ENCODE measurements at regions not wholly inside any gene's neighbourhood (a gene's known extent, or its start where the extent isn't known, plus 50 kb on each side); places are given as distances from the start of the nearest gene placed in this dataset.
"Not testable (repeated sequence)": the region's sequence is repeated elsewhere in the genome, so short reads cannot be mapped to it uniquely, and the experiment has no call there.

DNA sequence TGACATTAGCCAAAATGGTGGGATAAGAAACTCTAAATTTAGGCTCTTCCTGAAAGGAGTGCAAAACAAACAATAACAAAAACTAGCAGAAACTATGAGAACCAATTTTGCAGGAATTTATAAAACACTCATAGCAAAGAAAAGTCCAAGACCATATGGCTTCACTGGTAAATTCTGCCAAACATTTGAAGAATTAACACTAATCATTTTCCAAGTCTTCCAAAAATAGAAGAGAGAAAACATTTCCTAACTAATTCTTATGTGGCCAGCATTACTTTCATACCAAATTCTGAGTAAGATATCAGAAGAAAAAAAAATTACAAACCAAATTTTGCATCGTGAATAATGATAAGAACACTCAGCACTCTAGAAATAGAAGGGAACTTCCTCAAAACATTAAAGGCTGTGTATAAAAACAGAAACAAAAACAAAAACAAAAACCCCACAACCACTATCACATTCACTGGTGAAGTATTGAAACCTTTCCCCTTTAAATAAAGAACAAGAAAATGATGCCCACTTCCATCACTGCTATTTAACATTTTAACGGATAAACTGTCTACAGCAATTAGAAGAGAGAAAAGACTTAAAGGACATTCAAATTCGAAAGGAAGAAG lies 524.3 kb upstream of the GALNTL6 start:
- no peak for DNase-seq (ENCODE audit: low read depth, low spot score)
- Histone ChIP-seq H3K27ac (ENCODE audit: low read length) (no peak overlapping the region), H3K4me1 (ENCODE audit: control insufficient read depth, insufficient read depth, low read length) (no peaks in the 10 kb centered on the region), H3K27me3 (ENCODE audit: control insufficient read depth, insufficient read depth, low read length) (no peaks in the 10 kb centered on the region), H3K4me3 (ENCODE audit: low read length) (no peak overlapping the region), H3K36me3 (ENCODE audit: control insufficient read depth, insufficient read depth, low read length) (no peaks in the 10 kb centered on the region), H3K9me3 (ENCODE audit: control insufficient read depth, insufficient read depth, low read length) (no peaks in the 10 kb centered on the region)
- no CpG with 5 or more reads among the region's 3 CpGs for WGBS (ENCODE audit: insufficient coverage, insufficient read length)

DNA sequence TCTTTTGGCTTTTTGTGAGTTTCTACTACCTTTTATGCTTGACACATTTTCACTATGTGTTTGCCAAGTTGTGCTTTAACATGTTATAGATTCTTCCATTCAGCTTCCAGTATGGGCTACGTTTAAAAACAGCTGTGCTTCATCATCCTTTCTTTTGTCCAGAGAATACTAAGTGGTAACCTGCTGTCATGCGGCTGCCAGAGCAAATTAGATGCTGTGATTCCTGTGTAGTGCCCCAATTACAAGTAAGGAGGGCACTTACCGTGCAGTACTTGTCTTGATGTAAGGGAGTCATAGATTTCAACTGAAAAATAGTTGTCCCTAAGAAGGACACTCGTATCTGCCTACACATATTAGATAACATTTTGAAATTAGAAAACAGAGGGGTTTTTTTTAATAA lies 531.8 kb upstream of the GALNTL6 start:
- H3K36me3 ChIP-seq (ENCODE audit: control insufficient read depth, insufficient read depth, low read length): no peaks in the 10 kb centered on the region
- DNase-seq (ENCODE audit: low read depth, low spot score): no peak
- no CpG with 5 or more reads among the region's 4 CpGs for WGBS (ENCODE audit: insufficient coverage, insufficient read length)

DNA sequence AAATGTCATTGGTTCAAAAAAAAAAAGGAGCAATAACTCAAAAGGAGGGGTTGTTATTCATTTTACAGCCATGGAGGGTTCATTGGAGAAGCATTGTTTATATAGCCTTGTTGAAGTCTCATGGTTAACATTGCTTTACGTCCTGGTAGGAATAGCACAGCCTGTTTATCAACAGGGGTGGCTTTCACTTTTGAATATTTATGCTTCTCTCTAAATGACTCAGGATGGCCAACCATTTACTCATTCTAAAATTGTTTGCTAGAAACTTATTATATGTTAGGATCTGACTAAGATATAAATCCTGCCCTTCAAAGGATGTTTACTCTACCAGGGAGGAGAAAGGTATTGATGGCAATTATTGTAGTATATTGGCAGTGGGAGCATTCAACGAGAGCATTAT lies 534.1 kb upstream of the GALNTL6 start:
- Histone ChIP-seq H3K4me3 (ENCODE audit: low read length) (no peak overlapping the region), H3K27ac (ENCODE audit: low read length) (no peak overlapping the region), H3K4me1 (ENCODE audit: control insufficient read depth, insufficient read depth, low read length) (no peaks in the 10 kb centered on the region), H3K9me3 (ENCODE audit: control insufficient read depth, insufficient read depth, low read length) (no peaks in the 10 kb centered on the region), H3K36me3 (ENCODE audit: control insufficient read depth, insufficient read depth, low read length) (no peaks in the 10 kb centered on the region), H3K27me3 (ENCODE audit: control insufficient read depth, insufficient read depth, low read length) (no peaks in the 10 kb centered on the region)
- WGBS (ENCODE audit: insufficient coverage, insufficient read length): no CpG with 5 or more reads among the region's 2 CpGs
- DNase-seq (ENCODE audit: low read depth, low spot score): no peak

More for the DNA sequence above, 531.8 kb upstream of the GALNTL6 start:
- H3K27me3 ChIP-seq (ENCODE audit: control insufficient read depth, insufficient read depth, low read length): no peaks in the 10 kb centered on the region
- no peak overlapping the region for H3K4me3 ChIP-seq (ENCODE audit: low read length)
- H3K27ac ChIP-seq (ENCODE audit: low read length): no peak overlapping the region
- no peaks in the 10 kb centered on the region for H3K4me1 ChIP-seq (ENCODE audit: control insufficient read depth, insufficient read depth, low read length)
- H3K9me3 ChIP-seq (ENCODE audit: control insufficient read depth, insufficient read depth, low read length): no peaks in the 10 kb centered on the region

DNA sequence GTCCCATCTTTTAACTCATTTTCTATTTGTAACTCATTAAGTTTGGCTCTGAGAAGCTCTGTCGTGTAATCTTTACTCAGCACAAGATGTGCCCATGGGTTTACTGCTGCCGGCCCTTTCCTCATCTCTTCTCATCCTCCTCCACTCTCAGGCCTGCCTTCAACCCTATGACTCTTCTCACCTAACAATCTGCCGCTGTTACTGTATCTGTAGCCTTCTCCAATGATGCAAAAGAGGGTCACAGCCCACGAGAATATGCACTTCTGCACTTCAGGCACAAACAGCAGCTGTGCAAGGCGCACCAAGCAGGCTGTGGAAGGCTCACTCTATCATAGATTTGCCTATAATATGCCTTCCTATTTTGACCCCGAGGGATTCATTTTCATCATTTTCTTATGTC lies 546.5 kb upstream of the GALNTL6 start:
- H3K27ac ChIP-seq (ENCODE audit: low read length): no peak overlapping the region
- no CpG with 5 or more reads among the region's 6 CpGs for WGBS (ENCODE audit: insufficient coverage, insufficient read length)

DNA sequence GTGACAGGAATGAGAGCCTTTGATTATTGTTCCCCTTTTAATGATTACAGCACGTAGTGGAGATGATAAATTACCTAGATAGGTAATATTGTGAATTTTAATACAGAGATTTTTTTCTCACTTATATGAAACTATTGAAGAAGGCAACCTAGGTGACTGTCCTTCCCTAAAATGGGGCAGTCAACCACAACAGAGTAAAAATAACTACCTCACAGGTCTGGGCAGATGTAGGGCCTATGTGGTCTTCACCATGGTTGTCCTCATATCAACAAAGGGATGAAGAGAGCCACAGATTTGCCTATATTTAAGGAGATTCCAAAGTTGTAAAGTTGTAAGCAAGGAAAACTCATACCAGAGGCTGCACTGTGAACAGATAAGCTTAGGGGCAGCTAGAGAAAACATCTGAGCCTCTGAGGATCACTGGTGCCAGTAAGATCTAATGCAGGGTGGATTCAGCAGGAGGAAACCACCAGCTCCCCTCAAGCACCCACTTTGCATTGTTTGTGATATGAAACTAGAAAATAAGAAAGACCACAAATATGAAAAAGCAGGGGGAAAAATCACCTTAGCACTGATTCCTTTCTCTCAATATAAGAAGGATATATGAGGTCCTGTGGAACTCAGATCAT lies 547.9 kb upstream of the GALNTL6 start:
- no peaks in the 10 kb centered on the region for H3K27me3 ChIP-seq (ENCODE audit: control insufficient read depth, insufficient read depth, low read length)
- DNase-seq (ENCODE audit: low read depth, low spot score): no peak
- H3K36me3 ChIP-seq (ENCODE audit: control insufficient read depth, insufficient read depth, low read length): no peaks in the 10 kb centered on the region
- no peaks in the 10 kb centered on the region for H3K4me1 ChIP-seq (ENCODE audit: control insufficient read depth, insufficient read depth, low read length)
- H3K27ac ChIP-seq (ENCODE audit: low read length): no peak overlapping the region
- no peaks in the 10 kb centered on the region for H3K9me3 ChIP-seq (ENCODE audit: control insufficient read depth, insufficient read depth, low read length)
- H3K4me3 ChIP-seq (ENCODE audit: low read length): no peak overlapping the region
- WGBS (ENCODE audit: insufficient coverage, insufficient read length): no CpG with 5 or more reads among the region's 1 CpG

More for the DNA sequence above, 546.5 kb upstream of the GALNTL6 start:
- H3K4me1 ChIP-seq (ENCODE audit: control insufficient read depth, insufficient read depth, low read length): no peaks in the 10 kb centered on the region
- no peak overlapping the region for H3K4me3 ChIP-seq (ENCODE audit: low read length)
- no peak for DNase-seq (ENCODE audit: low read depth, low spot score)
- H3K9me3 ChIP-seq (ENCODE audit: control insufficient read depth, insufficient read depth, low read length): no peaks in the 10 kb centered on the region
- H3K27me3 ChIP-seq (ENCODE audit: control insufficient read depth, insufficient read depth, low read length): no peaks in the 10 kb centered on the region
- H3K36me3 ChIP-seq (ENCODE audit: control insufficient read depth, insufficient read depth, low read length): no peaks in the 10 kb centered on the region

DNA sequence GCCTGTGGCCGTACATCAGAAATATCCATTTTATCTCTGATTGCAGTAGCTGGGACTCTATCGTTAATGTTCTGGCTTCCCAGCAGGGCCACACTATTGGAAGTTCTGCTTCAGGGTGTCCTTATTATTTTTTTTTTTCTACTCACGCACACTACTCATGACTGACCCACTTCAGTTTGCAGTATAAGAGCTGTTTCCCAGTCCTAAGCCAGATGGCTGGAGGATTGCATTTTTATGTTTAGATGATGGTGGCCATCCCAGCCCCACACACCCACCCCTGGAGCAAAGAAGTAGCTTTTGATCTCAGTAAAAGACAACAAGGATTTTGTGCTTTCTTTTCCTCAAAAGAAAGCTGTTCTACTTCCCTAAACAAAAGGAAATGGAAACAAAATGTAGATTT lies 557.0 kb upstream of the GALNTL6 start:
- no peaks in the 10 kb centered on the region for H3K4me1 ChIP-seq (ENCODE audit: control insufficient read depth, insufficient read depth, low read length)
- no peak for DNase-seq (ENCODE audit: low read depth, low spot score)
- H3K27me3 ChIP-seq (ENCODE audit: control insufficient read depth, insufficient read depth, low read length): no peaks in the 10 kb centered on the region
- H3K4me3 ChIP-seq (ENCODE audit: low read length): no peak overlapping the region
- no CpG with 5 or more reads among the region's 3 CpGs for WGBS (ENCODE audit: insufficient coverage, insufficient read length)
- H3K36me3 ChIP-seq (ENCODE audit: control insufficient read depth, insufficient read depth, low read length): no peaks in the 10 kb centered on the region
- H3K9me3 ChIP-seq (ENCODE audit: control insufficient read depth, insufficient read depth, low read length): no peaks in the 10 kb centered on the region
- H3K27ac ChIP-seq (ENCODE audit: low read length): no peak overlapping the region

DNA sequence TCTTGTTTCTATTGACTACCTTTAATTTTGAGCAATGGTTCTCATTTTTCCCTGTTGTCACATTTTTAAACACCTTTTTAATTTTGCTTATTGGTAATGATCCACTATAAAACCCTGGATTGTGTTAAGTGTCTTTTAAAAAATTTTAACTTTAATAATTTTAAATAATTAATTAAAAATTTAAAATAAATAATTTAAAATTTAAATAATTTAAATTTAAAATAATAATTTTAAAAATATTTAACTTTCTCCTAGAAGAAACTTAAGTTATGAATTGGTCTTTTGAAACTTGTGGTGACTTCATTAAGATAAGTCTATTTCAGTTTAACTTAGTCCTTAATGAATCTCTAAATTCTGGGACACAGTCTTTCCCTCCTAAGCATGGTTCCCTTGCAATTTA lies 566.3 kb upstream of the GALNTL6 start:
- DNase-seq (ENCODE audit: low read depth, low spot score): no peak
- H3K9me3 ChIP-seq (ENCODE audit: control insufficient read depth, insufficient read depth, low read length): no peaks in the 10 kb centered on the region
- H3K4me1 ChIP-seq (ENCODE audit: control insufficient read depth, insufficient read depth, low read length): no peaks in the 10 kb centered on the region
- H3K27me3 ChIP-seq (ENCODE audit: control insufficient read depth, insufficient read depth, low read length): no peaks in the 10 kb centered on the region
- H3K27ac ChIP-seq (ENCODE audit: low read length): no peak overlapping the region
- H3K4me3 ChIP-seq (ENCODE audit: low read length): no peak overlapping the region
- H3K36me3 ChIP-seq (ENCODE audit: control insufficient read depth, insufficient read depth, low read length): no peaks in the 10 kb centered on the region

DNA sequence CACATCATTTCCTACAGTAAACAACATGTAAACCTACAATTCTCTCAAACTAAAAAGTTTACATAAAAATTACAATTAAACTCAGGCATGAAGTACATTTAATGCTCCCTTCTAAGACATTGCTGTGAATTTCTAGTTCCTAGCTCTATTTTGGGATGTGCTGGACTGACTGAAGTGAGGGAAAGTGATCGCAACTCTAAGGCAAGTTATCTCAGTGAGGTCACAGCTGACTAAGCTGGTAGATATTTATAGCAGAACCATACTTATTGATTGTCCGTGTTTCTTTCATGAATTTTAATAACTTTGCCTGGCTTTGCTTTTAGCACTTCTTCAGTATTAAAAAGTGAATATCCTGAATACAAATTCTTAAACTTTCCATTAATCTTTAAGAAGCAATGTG lies 570.4 kb upstream of the GALNTL6 start:
- no peak overlapping the region for H3K4me3 ChIP-seq (ENCODE audit: low read length)
- H3K9me3 ChIP-seq (ENCODE audit: control insufficient read depth, insufficient read depth, low read length): no peaks in the 10 kb centered on the region
- no peaks in the 10 kb centered on the region for H3K4me1 ChIP-seq (ENCODE audit: control insufficient read depth, insufficient read depth, low read length)
- DNase-seq (ENCODE audit: low read depth, low spot score): no peak
- WGBS (ENCODE audit: insufficient coverage, insufficient read length): no CpG with 5 or more reads among the region's 2 CpGs
- H3K36me3 ChIP-seq (ENCODE audit: control insufficient read depth, insufficient read depth, low read length): no peaks in the 10 kb centered on the region
- H3K27me3 ChIP-seq (ENCODE audit: control insufficient read depth, insufficient read depth, low read length): no peaks in the 10 kb centered on the region
- no peak overlapping the region for H3K27ac ChIP-seq (ENCODE audit: low read length)

DNA sequence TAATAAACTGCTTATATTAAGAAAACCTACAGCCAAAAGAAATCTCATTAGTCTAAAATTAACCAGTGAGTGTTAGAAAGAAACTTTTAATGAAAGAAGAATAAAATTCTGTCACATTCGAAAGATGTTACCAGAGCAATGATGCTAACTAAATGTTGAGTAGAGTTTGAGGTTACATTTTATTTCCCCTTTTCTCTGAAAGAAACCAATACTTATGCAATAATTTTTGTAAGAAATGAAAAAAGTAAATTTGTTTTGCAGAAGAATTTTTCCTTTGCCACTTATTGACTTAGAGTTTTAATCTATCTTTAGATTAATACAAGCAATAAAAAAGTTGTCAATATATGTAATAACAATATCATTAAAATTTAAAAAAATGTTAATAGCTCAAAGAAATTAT lies 574.0 kb upstream of the GALNTL6 start:
- H3K27ac ChIP-seq (ENCODE audit: low read length): no peak overlapping the region
- no CpG with 5 or more reads among the region's 1 CpG for WGBS (ENCODE audit: insufficient coverage, insufficient read length)
- H3K4me1 ChIP-seq (ENCODE audit: control insufficient read depth, insufficient read depth, low read length): no peaks in the 10 kb centered on the region
- H3K4me3 ChIP-seq (ENCODE audit: low read length): no peak overlapping the region
- no peak for DNase-seq (ENCODE audit: low read depth, low spot score)
- H3K36me3 ChIP-seq (ENCODE audit: control insufficient read depth, insufficient read depth, low read length): no peaks in the 10 kb centered on the region
- no peaks in the 10 kb centered on the region for H3K27me3 ChIP-seq (ENCODE audit: control insufficient read depth, insufficient read depth, low read length)
- no peaks in the 10 kb centered on the region for H3K9me3 ChIP-seq (ENCODE audit: control insufficient read depth, insufficient read depth, low read length)

DNA sequence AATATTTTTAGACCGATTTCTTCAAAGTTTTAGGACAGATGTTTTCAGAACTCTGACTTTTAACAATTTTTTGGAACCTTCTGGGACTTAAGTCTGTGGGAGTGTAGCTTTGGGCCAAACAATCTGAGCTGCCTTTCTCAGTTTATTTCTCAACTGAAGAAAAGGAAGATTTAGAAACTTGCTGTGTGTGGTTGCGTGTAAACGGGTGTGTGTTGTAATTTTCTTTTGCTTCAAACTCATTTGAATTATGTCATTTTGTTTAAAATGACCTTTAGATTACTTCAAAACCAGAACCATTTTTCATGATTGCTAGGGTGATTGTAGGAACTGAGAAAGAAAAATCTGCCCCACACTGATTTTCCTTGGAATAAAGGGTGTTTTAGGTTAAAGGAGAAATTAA lies 577.7 kb upstream of the GALNTL6 start:
- Histone ChIP-seq H3K27me3 (ENCODE audit: control insufficient read depth, insufficient read depth, low read length) (no peaks in the 10 kb centered on the region), H3K4me1 (ENCODE audit: control insufficient read depth, insufficient read depth, low read length) (no peaks in the 10 kb centered on the region), H3K9me3 (ENCODE audit: control insufficient read depth, insufficient read depth, low read length) (no peaks in the 10 kb centered on the region), H3K4me3 (ENCODE audit: low read length) (no peak overlapping the region), H3K36me3 (ENCODE audit: control insufficient read depth, insufficient read depth, low read length) (no peaks in the 10 kb centered on the region), H3K27ac (ENCODE audit: low read length) (no peak overlapping the region)
- no peak for DNase-seq (ENCODE audit: low read depth, low spot score)
- no CpG with 5 or more reads among the region's 3 CpGs for WGBS (ENCODE audit: insufficient coverage, insufficient read length)

DNA sequence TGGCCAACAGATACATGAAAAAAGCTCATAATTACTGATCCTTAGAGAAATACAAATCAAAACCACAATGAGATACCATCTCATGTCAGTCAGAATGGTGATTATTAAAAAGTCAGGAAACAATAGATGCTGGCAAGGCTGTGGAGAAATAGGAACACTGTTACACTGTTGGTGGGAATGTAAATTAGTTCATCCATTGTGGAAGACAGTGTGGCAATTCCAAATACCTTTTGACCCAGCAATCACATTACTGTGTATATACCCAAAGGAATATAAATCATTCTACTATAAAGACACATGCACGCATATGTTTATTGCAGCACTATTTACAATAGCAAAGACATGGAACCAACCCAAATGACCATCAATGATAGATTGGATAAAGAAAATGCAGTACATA lies 583.9 kb upstream of the GALNTL6 start:
- DNase-seq (ENCODE audit: low read depth, low spot score); H3K27ac ChIP-seq (ENCODE audit: low read length); H3K36me3 ChIP-seq (ENCODE audit: control insufficient read depth, insufficient read depth, low read length); H3K4me1 ChIP-seq (ENCODE audit: control insufficient read depth, insufficient read depth, low read length); H3K27me3 ChIP-seq (ENCODE audit: control insufficient read depth, insufficient read depth, low read length); H3K9me3 ChIP-seq (ENCODE audit: control insufficient read depth, insufficient read depth, low read length); H3K4me3 ChIP-seq (ENCODE audit: low read length): not testable (repeated sequence)
- WGBS (ENCODE audit: insufficient coverage, insufficient read length): no CpG with 5 or more reads among the region's 1 CpG

All from iPS DF 6.9 (cell line).